ENCODE measurements at regions not wholly inside any gene's neighbourhood (a gene's known extent, or its start where the extent isn't known, plus 50 kb on each side); places are given as distances from the start of the nearest gene placed in this dataset.
A peak's percentile ranks its signal among the peaks of the same experiment; 100 is the strongest.

GRCh38 chr4:24637173-24637572, 52.8 kb upstream of the DHX15 start:
- no peak for DNase-seq (ENCODE audit: low read depth, low spot score)
- in situ Hi-C loops (cut with HindIII; ENCODE audit: low pct_unique_long_range_greater_than_20kb, low sequenced_read_pairs) = no loop called here

- no peak for DNase-seq (ENCODE audit: low read depth, low spot score)
- in situ Hi-C loops (cut with HindIII; ENCODE audit: low pct_unique_long_range_greater_than_20kb, low sequenced_read_pairs) = no loop called here
These were observed 54.1 kb upstream of the DHX15 start for GRCh38 chr4:24638396-24638875.

- in situ Hi-C loops (cut with HindIII; ENCODE audit: low pct_unique_long_range_greater_than_20kb, low sequenced_read_pairs) = no loop called here
- DNase-seq (ENCODE audit: low read depth, low spot score) = no peak
These were observed 55.4 kb upstream of the DHX15 start for GRCh38 chr4:24639714-24640113.

DNA sequence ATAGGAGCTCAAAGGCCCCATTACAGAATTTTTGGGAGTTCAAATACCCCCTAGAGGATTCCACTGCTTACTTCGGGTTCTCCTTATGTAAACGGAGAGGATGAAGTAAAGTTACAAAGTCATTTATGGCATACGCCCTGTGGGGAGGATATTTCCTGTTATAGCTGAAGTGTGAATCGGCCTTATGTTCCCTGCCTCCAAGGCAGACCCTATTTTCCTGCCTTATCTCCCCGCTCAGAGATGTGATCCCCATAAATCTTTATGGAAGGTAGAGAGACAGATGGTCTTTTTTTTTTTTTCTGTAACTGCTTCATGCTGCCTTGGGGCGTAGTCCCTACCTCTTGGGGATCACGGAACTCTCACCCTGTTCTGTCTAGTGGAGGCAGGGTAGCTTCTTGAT, 56.0 kb upstream of the DHX15 start:
- no peak for DNase-seq (ENCODE audit: low read depth, low spot score)
- in situ Hi-C loops (cut with HindIII; ENCODE audit: low pct_unique_long_range_greater_than_20kb, low sequenced_read_pairs) = no loop called here

DNA sequence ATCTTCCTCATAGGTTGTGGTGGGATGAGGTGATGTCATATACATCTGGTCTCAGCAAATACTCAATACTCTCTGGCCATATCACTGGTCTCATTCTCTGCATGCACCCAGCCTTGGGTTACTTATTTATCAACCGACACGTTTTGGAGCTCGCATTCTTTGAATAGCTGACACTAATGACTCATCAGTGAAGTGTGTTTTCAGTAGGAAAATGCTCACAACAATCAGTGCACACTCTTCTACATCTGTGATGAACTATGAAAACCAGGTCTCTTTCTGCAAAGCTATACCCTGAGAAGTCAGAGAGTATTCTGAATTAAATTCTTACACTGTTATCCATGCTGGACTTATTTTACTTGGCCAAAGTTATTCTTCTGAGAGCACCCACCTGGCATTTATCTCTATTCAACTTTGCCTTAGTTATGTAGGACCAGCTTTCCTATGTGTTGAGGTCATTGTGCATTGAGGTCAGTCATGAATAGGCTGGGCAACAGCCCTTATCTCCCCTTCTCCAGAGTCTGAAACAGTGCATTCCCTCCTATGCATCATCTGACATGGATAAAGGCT, 58.7 kb upstream of the DHX15 start:
- in situ Hi-C loops (cut with HindIII; ENCODE audit: low pct_unique_long_range_greater_than_20kb, low sequenced_read_pairs) = no loop called here

DNA sequence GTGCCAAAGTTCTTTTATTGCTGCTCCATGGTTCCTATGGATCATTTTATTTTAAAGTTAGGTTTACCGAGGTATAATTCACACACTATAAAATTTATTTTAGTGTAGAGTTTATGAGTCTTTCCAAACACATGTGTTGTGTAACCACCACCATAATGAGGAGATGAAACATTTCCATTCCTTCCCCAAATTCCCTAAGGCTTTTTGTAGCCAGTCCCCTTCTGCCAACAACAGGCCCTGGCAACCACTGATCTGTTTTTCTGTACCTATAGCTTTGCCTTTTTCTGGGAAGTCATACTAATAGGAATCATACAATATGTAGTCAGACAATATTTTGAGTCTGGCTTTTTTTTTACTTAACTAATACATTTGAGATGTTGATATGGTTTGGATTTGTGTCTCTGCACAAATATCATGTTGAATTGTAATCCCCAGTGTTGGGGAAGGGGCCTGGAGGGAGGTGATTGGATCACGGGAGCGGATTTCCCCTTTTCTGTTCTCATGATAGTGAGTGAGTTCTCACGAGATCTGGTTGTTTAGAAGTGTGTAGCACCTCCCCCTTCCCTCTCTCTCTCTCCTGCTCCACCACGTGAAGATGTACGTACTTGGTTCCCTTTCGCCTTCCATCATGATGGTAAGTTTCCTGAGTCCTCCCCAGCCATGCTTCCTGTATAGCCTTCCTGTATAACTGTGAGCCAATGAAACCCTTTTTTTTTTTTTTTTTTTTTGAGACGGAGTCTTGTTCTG, 59.6 kb upstream of the DHX15 start:
- no peak for DNase-seq (ENCODE audit: low read depth, low spot score)
- in situ Hi-C loops (cut with HindIII; ENCODE audit: low pct_unique_long_range_greater_than_20kb, low sequenced_read_pairs) = no loop called here

More for the DNA sequence above, 58.7 kb upstream of the DHX15 start:
- no peak for DNase-seq (ENCODE audit: low read depth, low spot score)

DNA sequence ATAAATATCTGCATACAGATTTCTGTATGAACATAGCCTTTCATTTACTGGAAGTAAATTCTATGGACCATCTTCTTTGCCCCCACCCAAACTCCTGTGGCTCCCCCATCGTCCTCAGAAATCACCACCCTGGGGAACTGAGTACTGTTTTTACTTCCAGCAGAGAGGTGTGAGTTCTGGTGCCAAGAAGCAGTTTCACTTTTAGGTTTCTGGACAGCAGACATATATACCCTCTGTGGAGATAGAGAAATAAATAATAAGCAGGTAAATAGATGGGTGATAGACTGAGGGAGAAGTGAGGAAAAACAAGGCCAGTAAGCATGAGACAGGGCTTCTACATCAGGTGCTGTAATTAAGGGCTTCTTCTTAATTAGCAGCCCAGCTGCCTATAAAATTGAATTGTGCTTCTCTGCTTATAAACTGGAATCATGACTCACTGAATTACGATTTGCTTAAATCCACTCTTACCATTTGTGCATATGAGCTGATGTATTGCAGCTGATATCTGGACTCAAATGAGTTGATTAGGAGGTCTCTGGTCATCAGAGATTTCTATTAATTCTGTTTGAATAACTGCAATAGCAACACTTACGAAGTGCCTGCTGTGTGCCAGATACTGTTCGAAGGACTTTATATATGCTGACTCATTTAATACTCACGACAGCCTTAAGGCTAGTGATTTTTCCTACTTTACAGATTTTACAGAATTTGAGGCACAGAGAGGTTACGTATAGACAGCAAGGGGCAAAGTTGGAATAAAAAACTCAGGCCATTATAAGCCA, 60.8 kb upstream of the DHX15 start:
- in situ Hi-C loops (cut with HindIII; ENCODE audit: low pct_unique_long_range_greater_than_20kb, low sequenced_read_pairs) = no loop called here
- no peak for DNase-seq (ENCODE audit: low read depth, low spot score)

GRCh38 chr4:24645765-24646550, 61.6 kb upstream of the DHX15 start:
- in situ Hi-C loops (cut with HindIII; ENCODE audit: low pct_unique_long_range_greater_than_20kb, low sequenced_read_pairs) = no loop called here
- no peak for DNase-seq (ENCODE audit: low read depth, low spot score)

DNA sequence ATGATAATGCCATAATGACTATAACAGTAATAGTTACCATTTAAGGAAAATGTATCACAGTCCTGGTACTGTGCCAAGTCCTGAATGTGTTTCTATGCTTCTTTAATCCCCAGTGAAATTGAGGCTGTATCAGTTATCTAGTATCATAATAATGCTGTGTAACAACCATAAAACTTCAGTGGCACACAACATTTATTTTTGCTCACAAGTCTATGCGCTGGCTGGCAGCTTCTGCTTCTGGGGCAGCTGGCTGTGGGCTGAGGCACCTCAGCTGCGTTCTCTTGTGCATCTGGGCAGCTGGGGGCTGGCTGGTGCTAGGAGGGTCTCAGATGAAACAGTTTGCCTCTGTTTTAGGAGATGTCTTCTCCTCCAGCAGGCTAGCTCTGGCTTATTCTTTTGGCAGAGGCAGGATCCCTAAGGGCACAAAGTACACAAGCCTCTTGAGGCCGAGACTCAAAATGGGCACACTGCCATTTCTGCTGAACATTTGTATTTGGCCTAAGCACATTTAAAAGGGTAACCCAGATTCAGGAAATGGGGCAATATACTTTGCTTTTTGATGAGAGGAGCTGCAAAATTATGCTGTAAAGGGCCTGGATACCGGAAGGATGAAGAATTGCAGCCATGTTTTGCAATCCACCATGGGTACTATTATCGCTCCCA, 62.6 kb upstream of the DHX15 start:
- DNase-seq (ENCODE audit: low read depth, low spot score) = no peak
- in situ Hi-C loops (cut with HindIII; ENCODE audit: low pct_unique_long_range_greater_than_20kb, low sequenced_read_pairs) = no loop called here

DNA sequence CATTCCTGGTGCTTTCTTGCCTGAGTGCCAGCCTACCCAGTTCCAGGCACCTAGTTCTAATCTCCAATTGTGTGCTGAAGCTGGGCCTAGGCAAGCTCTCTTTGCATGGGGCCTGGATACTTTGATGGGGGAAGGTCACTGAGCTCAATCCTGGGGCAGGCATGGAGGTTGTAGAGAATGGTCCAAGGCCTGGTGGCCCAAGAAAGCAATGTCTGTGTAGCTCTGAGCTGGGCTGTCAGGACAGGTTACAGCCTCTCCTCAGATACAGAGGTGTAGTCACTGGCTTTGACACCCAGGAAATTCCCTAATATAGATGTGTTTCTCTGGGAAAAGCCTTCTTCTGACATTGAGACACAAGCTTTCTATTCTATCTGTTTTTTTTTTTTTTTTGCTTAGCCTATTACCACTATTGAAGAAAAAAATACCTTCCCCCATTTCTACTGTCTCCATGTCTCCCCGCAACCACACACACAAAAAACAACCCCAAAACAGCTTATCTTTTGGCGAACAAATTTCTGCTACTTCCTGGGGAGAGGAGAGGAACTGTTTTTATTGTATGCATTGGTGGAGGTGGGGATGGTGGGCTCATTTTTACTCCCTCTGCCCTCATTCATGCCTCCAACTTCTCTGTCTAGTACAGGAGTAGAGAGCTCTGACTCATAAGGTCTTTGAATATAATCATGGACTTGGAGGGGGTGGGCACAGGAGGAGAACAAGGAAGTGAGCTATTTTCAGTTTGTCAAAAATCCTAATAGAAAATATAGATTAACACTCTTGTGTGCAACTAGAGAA, 66.7 kb upstream of the DHX15 start:
- DNase-seq (ENCODE audit: low read depth, low spot score) = no peak
- in situ Hi-C loops (cut with HindIII; ENCODE audit: low pct_unique_long_range_greater_than_20kb, low sequenced_read_pairs) = no loop called here

DNA sequence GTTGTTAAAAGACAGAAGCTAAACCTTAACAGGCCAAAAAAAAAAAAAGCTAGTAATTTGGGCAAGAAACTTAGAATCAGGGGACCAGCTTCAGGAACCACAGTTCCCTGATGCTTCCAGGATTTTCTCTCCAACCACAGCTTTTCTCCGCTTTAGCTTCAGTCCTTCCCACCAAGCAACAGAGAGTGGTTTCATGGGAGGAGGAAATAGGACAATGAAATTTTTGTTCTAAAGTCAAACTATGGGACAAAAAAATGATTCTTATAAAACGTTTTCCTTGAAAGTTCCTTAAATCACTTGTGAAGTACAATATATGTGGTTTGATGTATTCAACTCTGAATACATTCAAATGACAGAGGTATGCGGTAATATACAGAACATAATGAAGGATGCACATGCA, 71.0 kb upstream of the DHX15 start:
- in situ Hi-C loops (cut with HindIII; ENCODE audit: low pct_unique_long_range_greater_than_20kb, low sequenced_read_pairs) = no loop called here
- peak; percentile 26 for DNase-seq (ENCODE audit: low read depth, low spot score)

DNA sequence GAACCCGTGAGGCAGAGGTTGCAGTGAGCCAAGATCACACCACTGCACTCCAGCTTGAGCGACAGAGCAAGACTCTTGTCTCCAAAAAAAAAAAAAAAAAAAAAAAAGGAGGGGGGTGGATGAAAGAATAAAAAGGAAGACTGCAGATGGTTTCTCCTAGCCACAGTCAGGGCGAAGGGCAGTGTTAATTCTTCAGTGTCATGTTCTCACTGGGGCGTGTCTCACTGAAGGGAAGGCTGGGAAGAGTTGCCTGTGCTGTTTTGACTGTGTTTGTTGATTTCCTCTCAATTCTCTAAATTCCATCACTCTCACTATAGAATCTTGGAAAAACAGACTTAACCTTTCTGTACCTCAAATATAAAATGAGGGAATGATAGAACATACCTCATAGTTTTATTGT, 71.6 kb upstream of the DHX15 start:
- in situ Hi-C loops (cut with HindIII; ENCODE audit: low pct_unique_long_range_greater_than_20kb, low sequenced_read_pairs) = no loop called here
- no peak for DNase-seq (ENCODE audit: low read depth, low spot score)

- in situ Hi-C loops (cut with HindIII; ENCODE audit: low pct_unique_long_range_greater_than_20kb, low sequenced_read_pairs) = no loop called here
These were observed 72.6 kb upstream of the DHX15 start for GRCh38 chr4:24656906-24657305.

GRCh38 chr4:24657768-24658617, 73.6 kb upstream of the DHX15 start:
- peak; percentile 94 for DNase-seq (ENCODE audit: low read depth, low spot score)
- in situ Hi-C loops (cut with HindIII; ENCODE audit: low pct_unique_long_range_greater_than_20kb, low sequenced_read_pairs) = no loop called here

More at GRCh38 chr4:24656906-24657305, 72.6 kb upstream of the DHX15 start:
- no peak for DNase-seq (ENCODE audit: low read depth, low spot score)

DNA sequence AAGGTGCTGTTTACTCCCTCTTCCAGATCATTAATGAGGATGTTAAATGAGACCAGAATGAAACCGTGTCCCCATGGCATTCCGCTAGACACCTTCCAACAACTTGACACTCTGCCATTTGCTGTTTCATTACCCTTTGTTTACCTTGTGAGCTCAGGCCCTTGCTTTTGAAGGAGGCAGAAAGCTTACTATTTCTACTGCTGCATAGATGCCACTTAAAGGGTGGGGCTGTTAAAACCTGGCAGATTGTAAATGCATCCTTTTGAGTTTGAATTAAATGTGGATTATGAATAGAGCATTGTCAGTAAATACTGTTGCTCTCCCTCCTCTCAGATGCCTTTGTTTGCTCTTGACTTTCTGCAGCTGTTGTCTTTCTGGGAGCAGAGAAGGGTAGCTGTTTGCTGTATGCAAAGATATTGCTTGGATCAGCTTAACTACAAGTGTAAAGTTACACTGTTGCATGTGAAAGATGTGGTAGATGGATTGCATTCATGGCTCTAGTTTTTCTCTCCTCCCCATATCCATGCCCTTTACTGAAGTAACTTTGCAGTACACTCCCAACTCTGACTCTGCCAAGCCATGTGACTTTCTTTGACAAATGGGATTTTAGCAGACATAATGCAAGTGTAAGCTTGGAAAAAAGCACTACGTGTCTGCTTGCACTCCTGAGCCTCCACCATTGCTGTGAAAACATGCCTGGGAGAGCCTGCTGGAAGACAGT, 75.0 kb upstream of the DHX15 start:
- peak; percentile 26 for DNase-seq (ENCODE audit: low read depth, low spot score)
- in situ Hi-C loops (cut with HindIII; ENCODE audit: low pct_unique_long_range_greater_than_20kb, low sequenced_read_pairs) = no loop called here

All from SK-MEL-5 (cell line).